Psoas muscle (tissue), 7 donors: ENCODE measurements at regions not wholly inside any gene's neighbourhood (a gene's known extent, or its start where the extent isn't known, plus 50 kb on each side); places are given as distances from the start of the nearest gene placed in this dataset.

Experiments used
- ATAC-seq, 4 donors: fragments of 200-7000 bp; cut with Tn5 transposase; one replicate each; pipeline ENCODE4 v1.9.1; 2020; ENCODE audit warnings: moderate library complexity in 3 of 4, mild to moderate bottlenecking in 2 of 4
- DNase-seq, 2 donors: peaks; one replicate each; pipeline ENCODE4 v3.0.0-alpha.2; 2020
- H3K27ac ChIP-seq: fragments of 200-600 bp; one replicate; pipeline ENCODE4 v1.8.0; 2022
- H3K27me3 ChIP-seq, 3 donors: fragments of 200-600 bp in 1 of 3; one replicate each; pipeline versions ENCODE4 v1.6.1 to v1.8.0; 2013 to 2022; ENCODE audit warnings: low read length in 2 of 3, mild to moderate bottlenecking in 2 of 3, moderate library complexity in 1 of 3; ENCODE audit not compliant: insufficient read depth in 3 of 3
- H3K36me3 ChIP-seq, 2 donors: fragments of 200-600 bp in 1 of 2; one replicate each; pipeline versions ENCODE4 v1.6.1 to v1.8.0; 2013 to 2022; ENCODE audit warnings: low read depth in 1 of 2, mild to moderate bottlenecking in 1 of 2, moderate library complexity in 1 of 2; ENCODE audit not compliant: insufficient read depth in 1 of 2
- H3K4me1 ChIP-seq: fragments of 200-600 bp; one replicate; pipeline ENCODE4 v1.8.0; 2022
- H3K4me3 ChIP-seq: fragments of 200-600 bp; one replicate; pipeline ENCODE4 v1.8.0; 2022; ENCODE audit warnings: mild to moderate bottlenecking
- H3K9me3 ChIP-seq: fragments of 200-600 bp; one replicate; pipeline ENCODE4 v1.8.0; 2022
- CTCF ChIP-seq: fragments of 200-600 bp; IDR thresholded peaks from one replicate; pipeline ENCODE4 v1.8.0; 2022; ENCODE audit warnings: antibody characterized with exemption
- WGBS, 3 donors: extraction: QIAGEN DNeasy Blood & Tissue Kit; methylation state at CpG; one replicate each; pipeline versions ENCODE4 v1.1.6 to v1.1.7; 2013; 5-methylcytosine and 5-hydroxymethylcytosine counted together
- intact Hi-C, 2 donors: fragments of 100-400 bp; cut with DNase I; formaldehyde crosslinking; loops; one replicate each; pipeline versions ENCODE4 v1.11.0 to v1.14.2; 2022
- donor health status: healthy with polysubstance abuse.
- donor health status: DM: no; HTN: no; CAD: no; lungs with moderate emphysema.
- donor health status: Bipolar disorder and iron deficiency.
- donor health status: healthy.
- donor health status: DM: yes; HTN: yes; CAD: no.
- donor health status: DM: no; HTN: no; CAD: no.
- donor health status: DM: yes; HTN: yes; CAD: no.

GRCh38 chr7:123372368-123372767, 162.0 kb downstream of the IQUB start:
- no peaks in the 10 kb centered on the region for H3K9me3 ChIP-seq
- H3K4me1 ChIP-seq, result no peaks in the 10 kb centered on the region
- H3K27ac ChIP-seq, result no peak overlapping the region
- intact Hi-C loops, result no loop called here
- no peak for TF ChIP-seq CTCF
- 80 to 85% (median 84%) methylated on average over 1 of the region's 1 CpG for WGBS, 3 donors
- no peak overlapping the region for H3K4me3 ChIP-seq
- H3K36me3 ChIP-seq, result no peaks in the 10 kb centered on the region
- ATAC-seq (no peak), DNase-seq (no peak)
- no peaks in the 10 kb centered on the region for H3K27me3 ChIP-seq

- H3K9me3 ChIP-seq, result no peaks in the 10 kb centered on the region
- no peak overlapping the region for H3K27ac ChIP-seq
- no peaks in the 10 kb centered on the region for H3K4me1 ChIP-seq
- no peaks in the 10 kb centered on the region for H3K36me3 ChIP-seq
- peak; percentile 39 for TF ChIP-seq CTCF
- no peaks in the 10 kb centered on the region for H3K27me3 ChIP-seq
- no peak overlapping the region for H3K4me3 ChIP-seq
- DNase-seq (no peak), ATAC-seq (no peak)
- intact Hi-C loops, result loop anchor here in 1 of 2 donors (10.0 kb wide), 1 partner anchor 163 kb away; no protein-coding TSS in a partner anchor
- WGBS, 3 donors, result 48 to 53% (median 52%) methylated on average over 5 of the region's 5 CpGs
Observed at GRCh38 chr7:123367484-123368122, 166.8 kb downstream of the IQUB start.

DNA sequence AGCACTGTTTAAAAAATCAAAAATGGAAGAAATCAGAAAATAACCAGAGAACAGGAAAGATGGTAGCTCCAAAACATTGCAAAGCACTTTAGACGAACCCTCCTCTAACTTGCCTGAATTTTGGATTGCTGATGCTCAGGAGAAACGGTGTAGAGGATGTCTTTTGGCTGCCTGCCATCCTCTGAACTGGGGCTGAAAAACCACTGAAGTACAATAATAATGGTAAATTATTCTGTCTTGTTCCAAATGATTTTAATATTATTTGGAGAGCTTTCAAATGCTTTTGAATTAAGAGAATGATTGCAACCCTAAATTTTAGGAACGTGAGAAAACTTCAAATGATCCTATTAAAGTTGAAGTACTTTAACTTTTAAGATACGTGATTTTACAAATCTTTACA, 167.3 kb upstream of the SLC13A1 start:
- TF ChIP-seq CTCF, result no peak
- no peak for DNase-seq
- Histone ChIP-seq H3K27ac (no peak overlapping the region), H3K4me1 (no peaks in the 10 kb centered on the region), H3K4me3 (no peak overlapping the region), H3K36me3 (no peaks in the 10 kb centered on the region), H3K27me3 (no peaks in the 10 kb centered on the region), H3K9me3 (no peaks in the 10 kb centered on the region)
- no peak for ATAC-seq
- WGBS, 3 donors, result 45 to 48% (median 46%) methylated on average over 4 of the region's 4 CpGs
- intact Hi-C loops, result loop anchor here in 1 of 2 donors (10.0 kb wide), 1 partner anchor 162 kb away; no protein-coding TSS in a partner anchor

- H3K36me3 ChIP-seq, result no peaks in the 10 kb centered on the region
- intact Hi-C loops, result loop anchor here in 1 of 2 donors (10.0 kb wide), 1 partner anchor 162 kb away; no protein-coding TSS in a partner anchor
- ATAC-seq (no peak), DNase-seq (no peak)
- H3K9me3 ChIP-seq, result no peaks in the 10 kb centered on the region
- no peaks in the 10 kb centered on the region for H3K4me1 ChIP-seq
- no peak for TF ChIP-seq CTCF
- no peak overlapping the region for H3K4me3 ChIP-seq
- H3K27me3 ChIP-seq, result no peaks in the 10 kb centered on the region
- no peak overlapping the region for H3K27ac ChIP-seq
Observed at GRCh38 chr7:123366626-123367025, 166.9 kb upstream of the SLC13A1 start.

GRCh38 chr7:123360631-123361030, 160.9 kb upstream of the SLC13A1 start:
- intact Hi-C loops, result loop anchor here in 1 of 2 donors (10.0 kb wide), 1 partner anchor 156 kb away; no protein-coding TSS in a partner anchor

More at GRCh38 chr7:123360631-123361030, 160.9 kb upstream of the SLC13A1 start:
- Histone ChIP-seq H3K36me3 (no peaks in the 10 kb centered on the region), H3K27me3 (no peaks in the 10 kb centered on the region), H3K9me3 (no peaks in the 10 kb centered on the region), H3K27ac (no peak overlapping the region), H3K4me1 (no peaks in the 10 kb centered on the region), H3K4me3 (no peak overlapping the region)
- ATAC-seq (no peak), DNase-seq (no peak)
- 65 to 67% (median 66%) methylated on average over 2 of the region's 2 CpGs for WGBS, 3 donors
- TF ChIP-seq CTCF, result no peak
